ENCODE measurements at regions not wholly inside any gene's neighbourhood (a gene's known extent, or its start where the extent isn't known, plus 50 kb on each side); places are given as distances from the start of the nearest gene placed in this dataset.
"Not testable (repeated sequence)": the region's sequence is repeated elsewhere in the genome, so short reads cannot be mapped to it uniquely, and the experiment has no call there.

DNA sequence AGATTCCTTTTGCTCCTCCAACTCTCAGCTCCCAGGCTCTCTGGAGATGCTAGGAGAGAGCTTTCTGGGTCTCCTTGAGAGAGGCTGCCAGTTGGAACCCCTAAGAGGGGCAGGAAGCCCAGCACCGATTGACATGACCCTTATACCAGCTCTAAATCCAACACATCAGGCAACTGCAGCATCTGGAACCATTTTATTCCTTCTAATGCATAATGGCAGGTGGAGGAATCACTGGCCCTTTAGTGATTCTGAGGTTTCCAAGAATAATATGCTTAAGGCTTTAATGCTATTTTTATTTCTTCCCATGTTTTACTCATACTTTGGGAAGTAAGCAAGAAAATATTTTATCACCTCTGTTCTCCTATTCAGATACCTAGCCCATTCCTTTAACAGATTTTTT, 60.3 kb upstream of the TEX264 start:
- no peak for DNase-seq (ENCODE audit: low read depth)
- TF ChIP-seq, protein P1, sequence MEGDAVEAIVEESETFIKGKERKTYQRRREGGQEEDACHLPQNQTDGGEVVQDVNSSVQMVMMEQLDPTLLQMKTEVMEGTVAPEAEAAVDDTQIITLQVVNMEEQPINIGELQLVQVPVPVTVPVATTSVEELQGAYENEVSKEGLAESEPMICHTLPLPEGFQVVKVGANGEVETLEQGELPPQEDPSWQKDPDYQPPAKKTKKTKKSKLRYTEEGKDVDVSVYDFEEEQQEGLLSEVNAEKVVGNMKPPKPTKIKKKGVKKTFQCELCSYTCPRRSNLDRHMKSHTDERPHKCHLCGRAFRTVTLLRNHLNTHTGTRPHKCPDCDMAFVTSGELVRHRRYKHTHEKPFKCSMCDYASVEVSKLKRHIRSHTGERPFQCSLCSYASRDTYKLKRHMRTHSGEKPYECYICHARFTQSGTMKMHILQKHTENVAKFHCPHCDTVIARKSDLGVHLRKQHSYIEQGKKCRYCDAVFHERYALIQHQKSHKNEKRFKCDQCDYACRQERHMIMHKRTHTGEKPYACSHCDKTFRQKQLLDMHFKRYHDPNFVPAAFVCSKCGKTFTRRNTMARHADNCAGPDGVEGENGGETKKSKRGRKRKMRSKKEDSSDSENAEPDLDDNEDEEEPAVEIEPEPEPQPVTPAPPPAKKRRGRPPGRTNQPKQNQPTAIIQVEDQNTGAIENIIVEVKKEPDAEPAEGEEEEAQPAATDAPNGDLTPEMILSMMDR (IDR thresholded peaks at IDR 0.05; ENCODE audit: insufficient read depth, low read depth, low read length, missing control alignments): no peak
- H3K4me3 ChIP-seq (ENCODE audit: low read length): no peak overlapping the region

DNA sequence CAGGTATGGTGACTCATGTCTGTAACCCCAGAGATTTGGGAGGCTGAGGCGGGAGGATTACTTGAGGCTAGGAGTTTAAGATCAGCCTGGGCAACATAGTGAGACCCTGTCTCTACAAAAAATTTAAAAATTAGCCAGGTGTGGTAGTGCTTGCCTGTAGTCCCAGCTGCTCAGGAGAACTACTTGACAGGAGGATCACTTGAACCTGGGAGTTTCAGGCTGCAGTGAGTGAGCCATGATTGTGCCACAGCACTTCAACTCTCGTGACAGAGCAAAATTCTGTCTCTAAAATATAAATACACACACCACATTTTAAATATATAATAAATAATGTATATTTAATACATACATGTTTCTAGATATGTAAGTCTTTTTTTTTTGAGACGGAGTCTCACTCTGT, 53.5 kb upstream of the TEX264 start:
- no peak overlapping the region for H3K4me3 ChIP-seq (ENCODE audit: low read length)
- TF ChIP-seq, protein P1 (IDR thresholded peaks at IDR 0.05; ENCODE audit: insufficient read depth, low read depth, low read length, missing control alignments): no peak
- no peak for DNase-seq (ENCODE audit: low read depth)

DNA sequence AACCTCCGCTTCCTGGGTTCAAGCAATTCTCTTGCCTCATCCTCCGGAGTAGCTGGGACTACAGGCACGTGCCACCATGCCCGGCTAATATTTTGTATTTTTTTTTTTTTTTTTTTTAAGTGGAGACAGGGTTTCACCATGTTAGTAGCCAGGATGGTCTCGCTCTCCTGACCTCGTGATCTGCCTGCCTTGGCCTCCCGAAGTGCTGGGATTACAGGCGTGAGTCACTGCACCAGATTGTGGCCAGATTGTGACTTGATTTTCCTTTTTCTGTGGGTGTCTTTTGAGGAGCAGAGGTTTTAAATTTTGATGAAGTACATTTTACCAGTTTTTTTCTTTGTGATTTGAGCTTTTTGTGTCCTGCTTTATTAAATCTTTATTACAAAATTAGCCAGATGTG, 53.0 kb upstream of the TEX264 start:
- H3K4me3 ChIP-seq (ENCODE audit: low read length); DNase-seq (ENCODE audit: low read depth): not testable (repeated sequence)

DNA sequence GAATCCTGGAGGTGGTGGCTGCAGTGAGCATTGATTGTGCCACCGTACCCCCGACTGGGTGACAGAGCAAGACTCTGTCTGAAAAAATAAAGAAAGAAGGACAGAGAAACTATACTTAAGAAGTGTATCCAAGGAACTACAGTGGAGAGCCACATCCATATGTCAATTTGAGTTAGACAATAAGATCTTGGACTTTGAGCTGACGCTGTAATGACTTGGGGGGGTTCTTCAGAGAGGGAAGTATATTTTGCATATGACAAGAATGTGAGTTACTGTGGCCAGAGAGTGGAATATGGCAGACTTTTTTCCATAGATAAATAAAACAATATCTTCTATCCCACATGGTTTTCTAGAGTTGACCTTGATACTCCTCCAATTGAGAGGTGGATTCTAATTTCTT, 52.6 kb upstream of the TEX264 start:
- DNase-seq (ENCODE audit: low read depth): no peak
- TF ChIP-seq, protein P1 (IDR thresholded peaks at IDR 0.05; ENCODE audit: insufficient read depth, low read depth, low read length, missing control alignments): no peak
- no peak overlapping the region for H3K4me3 ChIP-seq (ENCODE audit: low read length)

DNA sequence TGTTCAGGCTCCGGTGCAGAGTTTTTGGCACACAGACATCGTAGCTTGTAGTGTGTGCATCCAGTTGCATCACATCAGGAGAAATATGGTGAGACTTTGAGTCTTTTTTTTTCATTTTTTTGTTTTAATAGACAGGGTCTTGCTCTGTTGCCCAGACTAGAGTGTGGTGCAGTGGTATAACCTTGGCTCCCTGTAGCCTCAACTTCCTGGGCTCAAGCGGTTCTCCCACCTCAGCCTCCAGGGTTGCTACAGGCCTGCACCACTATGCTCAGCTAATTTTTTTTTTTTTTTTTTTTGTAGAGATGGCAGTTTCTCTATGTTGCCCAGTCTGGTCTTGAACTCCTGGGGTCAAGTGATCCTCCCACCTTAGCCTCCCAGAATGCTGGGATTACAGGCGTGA, 51.1 kb upstream of the TEX264 start:
- DNase-seq (ENCODE audit: low read depth): no peak
- TF ChIP-seq, protein P1 (IDR thresholded peaks at IDR 0.05; ENCODE audit: insufficient read depth, low read depth, low read length, missing control alignments): no peak
- H3K4me3 ChIP-seq (ENCODE audit: low read length): no peak overlapping the region

DNA sequence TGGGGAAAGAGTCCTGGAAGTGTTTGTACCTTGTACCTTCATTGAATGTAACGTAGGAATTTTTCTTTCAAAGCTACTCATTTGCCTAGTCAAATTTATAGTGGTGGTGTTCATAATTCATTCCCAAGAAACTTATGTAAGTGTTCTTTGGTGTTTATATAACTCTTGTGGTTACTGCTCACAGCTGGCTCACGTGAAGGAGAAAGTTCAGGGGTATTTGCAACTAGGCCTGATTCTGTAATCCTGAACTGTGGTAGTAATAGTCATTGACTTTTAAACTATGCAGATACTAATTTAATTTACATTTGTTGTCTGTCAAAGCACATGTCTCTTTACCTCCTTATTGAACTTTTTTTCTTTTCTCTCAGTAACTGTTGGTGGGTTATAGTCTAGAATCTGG, 50.5 kb upstream of the TEX264 start:
- H3K4me3 ChIP-seq (ENCODE audit: low read length): no peak overlapping the region
- TF ChIP-seq, protein P1 (IDR thresholded peaks at IDR 0.05; ENCODE audit: insufficient read depth, low read depth, low read length, missing control alignments): no peak
- DNase-seq (ENCODE audit: low read depth): peak; percentile 29

DNA sequence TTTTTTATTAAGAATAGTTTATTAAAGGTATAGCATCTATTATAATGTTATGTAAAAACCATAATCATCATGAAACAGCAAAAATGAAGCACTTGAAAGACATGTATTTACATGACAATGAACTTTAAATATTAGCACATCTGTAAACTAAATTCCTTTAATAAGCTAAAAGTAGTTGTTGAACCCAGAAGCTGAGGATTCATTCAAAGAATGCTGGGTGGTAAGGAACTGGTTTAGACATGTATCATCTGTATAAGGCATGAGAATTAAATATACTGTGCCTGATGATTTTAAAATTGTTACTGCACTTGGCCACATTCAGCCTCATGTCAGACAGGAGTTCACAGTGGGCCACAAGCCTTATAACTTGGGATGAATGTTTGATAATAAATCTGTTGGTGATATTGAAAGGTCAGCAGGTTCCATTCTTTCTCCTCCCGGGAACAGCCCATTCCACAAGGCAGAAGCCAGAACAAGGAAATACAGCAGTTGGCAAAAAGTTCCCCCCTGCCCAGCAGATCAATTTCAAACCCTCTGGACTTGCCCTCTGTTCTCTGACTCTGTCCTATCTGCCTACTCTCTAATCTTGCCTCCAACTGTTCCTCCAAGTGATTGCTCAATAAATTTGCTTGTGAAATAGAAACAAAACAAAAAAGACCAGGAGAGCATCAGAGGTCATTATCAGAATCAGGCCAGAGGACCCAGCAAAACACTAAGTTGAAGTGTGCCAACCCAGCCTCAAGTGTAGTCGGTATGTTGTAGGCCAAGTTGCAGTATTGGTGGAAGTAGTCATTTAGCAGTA, 49.8 kb upstream of the TEX264 start:
- H3K4me3 ChIP-seq (ENCODE audit: low read length): no peak overlapping the region
- TF ChIP-seq, protein P1 (IDR thresholded peaks at IDR 0.05; ENCODE audit: insufficient read depth, low read depth, low read length, missing control alignments): no peak
- DNase-seq (ENCODE audit: low read depth): peak; percentile 72

All from epithelial cell of esophagus (primary cell).